AG09319 (cell line): ENCODE measurements at regions not wholly inside any gene's neighbourhood (a gene's known extent, or its start where the extent isn't known, plus 50 kb on each side); places are given as distances from the start of the nearest gene placed in this dataset.

ENCODE experiments used
- DNase-seq: peaks from one replicate; pipeline ENCODE4 v3.0.0-alpha.2; 2010; ENCODE audit warnings: low read depth; ENCODE audit errors: extremely low read depth
- TF ChIP-seq, protein P1 (sequence below): IDR thresholded peaks from 2 replicates; pipeline ENCODE4 v1.5.1; 2011; ENCODE audit warnings: low read depth, mild to moderate bottlenecking, inconsistent platforms, low read length, moderate library complexity

DNA sequence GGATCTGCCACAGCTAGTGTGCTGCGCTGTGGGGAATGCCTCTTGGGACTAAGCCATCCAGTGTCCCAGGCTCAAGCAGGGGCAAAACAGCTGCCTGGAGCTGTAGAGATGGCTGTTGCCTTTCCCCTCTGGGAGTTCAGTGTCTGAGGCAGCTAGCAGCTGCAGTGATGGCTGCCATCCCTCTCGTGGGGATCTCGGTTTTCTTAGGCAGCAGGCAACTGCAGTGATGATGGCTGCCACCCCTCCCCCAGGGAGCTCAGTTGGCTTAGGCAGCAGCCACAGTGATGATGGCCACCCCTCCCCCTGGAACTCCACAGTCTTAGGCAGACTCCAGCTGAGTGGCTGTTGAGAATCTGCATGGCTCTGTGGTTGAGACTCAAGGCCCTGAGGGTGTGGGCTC is 1389.2 kb upstream of the NUDT12 start:
- TF ChIP-seq, protein P1, sequence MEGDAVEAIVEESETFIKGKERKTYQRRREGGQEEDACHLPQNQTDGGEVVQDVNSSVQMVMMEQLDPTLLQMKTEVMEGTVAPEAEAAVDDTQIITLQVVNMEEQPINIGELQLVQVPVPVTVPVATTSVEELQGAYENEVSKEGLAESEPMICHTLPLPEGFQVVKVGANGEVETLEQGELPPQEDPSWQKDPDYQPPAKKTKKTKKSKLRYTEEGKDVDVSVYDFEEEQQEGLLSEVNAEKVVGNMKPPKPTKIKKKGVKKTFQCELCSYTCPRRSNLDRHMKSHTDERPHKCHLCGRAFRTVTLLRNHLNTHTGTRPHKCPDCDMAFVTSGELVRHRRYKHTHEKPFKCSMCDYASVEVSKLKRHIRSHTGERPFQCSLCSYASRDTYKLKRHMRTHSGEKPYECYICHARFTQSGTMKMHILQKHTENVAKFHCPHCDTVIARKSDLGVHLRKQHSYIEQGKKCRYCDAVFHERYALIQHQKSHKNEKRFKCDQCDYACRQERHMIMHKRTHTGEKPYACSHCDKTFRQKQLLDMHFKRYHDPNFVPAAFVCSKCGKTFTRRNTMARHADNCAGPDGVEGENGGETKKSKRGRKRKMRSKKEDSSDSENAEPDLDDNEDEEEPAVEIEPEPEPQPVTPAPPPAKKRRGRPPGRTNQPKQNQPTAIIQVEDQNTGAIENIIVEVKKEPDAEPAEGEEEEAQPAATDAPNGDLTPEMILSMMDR: no peak

DNA sequence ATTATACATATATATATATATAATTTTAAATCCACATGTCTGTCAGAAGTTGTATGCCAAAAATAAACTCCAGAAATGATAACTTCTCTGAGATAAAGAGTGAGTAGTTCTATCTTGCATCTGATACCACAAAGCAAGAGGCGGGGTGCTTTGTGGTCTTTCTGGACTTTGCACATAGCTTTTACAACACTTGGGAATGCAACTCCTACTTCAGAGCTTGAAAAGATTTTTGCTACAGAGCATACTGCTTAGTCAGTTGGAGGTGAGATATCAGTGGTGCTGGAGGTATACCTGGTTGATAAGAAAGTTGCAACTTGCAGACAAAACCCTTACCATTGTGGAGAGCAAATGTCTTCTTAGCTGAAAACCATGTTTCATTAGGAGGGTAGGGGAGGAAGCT is 1384.5 kb upstream of the NUDT12 start:
- TF ChIP-seq, protein P1: no peak
- no peak for DNase-seq

More for the DNA sequence above, 1389.2 kb upstream of the NUDT12 start:
- no peak for DNase-seq

DNA sequence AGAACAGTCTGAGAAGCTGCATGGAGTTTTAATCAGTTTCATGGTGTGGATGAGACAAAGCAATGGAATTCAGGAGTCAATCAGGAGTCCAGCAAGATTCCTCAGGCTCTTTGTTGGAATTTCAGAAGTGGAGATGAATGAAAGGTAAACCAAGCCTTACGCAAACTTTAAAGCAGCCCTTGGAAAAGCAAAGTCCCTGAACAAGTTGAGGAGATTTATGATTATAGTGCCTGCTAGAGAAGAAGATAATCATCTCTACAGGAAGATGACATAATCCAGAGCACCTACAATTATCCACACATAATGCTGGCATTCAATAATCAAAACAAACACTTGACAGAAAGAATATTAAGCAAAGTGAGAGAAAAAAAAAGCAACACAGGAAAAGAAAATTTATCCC is 1380.1 kb upstream of the NUDT12 start:
- TF ChIP-seq, protein P1: no peak
- no peak for DNase-seq

DNA sequence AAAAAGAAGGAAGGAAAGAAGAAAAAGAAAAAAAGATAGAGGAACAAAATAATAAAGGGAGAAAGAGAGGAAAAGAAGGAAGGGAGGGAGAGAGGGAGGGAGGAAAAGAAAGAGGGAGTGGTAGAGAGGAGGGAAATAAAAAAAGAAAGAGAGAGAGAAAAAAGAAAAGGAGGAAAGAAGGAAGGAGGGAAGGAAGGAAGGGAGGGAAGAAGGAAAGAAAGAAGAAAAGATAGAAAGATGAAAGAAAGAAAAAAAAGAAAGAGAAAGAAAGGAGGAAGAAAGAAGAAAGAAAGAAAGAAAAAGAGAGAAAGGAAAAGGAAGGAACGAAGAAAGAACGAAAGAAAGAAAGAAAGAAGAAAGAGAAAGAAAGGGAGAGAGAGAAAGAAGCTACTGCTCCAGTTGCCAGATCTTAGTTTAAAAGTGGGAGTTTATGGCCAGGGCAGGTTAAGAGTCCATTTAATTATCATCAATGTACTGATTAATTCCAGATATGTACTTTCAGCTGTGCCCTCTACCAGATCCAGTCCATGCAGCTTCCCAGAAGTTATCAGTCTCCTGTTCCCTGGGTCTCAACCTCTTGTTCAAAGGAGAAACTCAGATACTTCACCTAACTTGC is 1378.5 kb upstream of the NUDT12 start:
- TF ChIP-seq, protein P1: no peak
- DNase-seq: no peak

DNA sequence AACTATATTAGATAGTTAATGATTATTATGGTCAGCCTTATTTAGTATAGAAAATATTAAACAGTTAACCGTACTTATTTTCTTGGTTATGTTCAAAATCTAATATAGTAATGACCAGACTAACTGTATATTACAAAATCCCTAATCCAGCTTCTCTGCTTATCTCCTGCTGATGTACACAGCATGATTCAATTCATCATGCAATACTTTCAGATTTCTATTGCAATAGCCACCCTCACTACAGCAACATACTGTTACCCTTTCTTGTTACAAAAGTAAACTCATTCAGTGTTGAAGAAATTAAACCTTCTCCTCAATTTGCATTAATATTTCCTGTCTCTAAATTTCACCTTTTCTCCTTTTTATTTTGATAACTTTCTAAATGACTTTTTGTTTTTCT is 1375.0 kb upstream of the NUDT12 start:
- no peak for DNase-seq
- TF ChIP-seq, protein P1: no peak

DNA sequence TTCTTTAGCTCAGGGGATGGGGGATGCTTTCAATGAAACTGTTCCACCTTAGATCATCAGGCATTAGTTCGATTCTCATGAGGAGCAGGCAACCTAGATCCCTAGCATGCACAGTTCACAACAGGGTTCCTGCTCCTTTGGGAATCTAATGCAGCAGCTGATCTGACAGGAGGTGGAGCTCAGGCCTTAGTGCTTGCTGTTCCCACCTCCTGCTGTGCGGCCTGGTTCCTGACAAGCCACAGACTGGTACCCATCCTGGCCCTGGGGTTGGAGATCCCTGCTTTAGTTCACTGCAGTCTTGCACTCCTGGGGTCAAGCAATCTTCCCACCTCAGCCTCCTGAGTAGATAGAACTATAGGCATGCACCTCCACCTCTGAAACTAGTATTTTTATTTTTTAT is 1369.8 kb upstream of the NUDT12 start:
- no peak for DNase-seq
- TF ChIP-seq, protein P1: no peak

DNA sequence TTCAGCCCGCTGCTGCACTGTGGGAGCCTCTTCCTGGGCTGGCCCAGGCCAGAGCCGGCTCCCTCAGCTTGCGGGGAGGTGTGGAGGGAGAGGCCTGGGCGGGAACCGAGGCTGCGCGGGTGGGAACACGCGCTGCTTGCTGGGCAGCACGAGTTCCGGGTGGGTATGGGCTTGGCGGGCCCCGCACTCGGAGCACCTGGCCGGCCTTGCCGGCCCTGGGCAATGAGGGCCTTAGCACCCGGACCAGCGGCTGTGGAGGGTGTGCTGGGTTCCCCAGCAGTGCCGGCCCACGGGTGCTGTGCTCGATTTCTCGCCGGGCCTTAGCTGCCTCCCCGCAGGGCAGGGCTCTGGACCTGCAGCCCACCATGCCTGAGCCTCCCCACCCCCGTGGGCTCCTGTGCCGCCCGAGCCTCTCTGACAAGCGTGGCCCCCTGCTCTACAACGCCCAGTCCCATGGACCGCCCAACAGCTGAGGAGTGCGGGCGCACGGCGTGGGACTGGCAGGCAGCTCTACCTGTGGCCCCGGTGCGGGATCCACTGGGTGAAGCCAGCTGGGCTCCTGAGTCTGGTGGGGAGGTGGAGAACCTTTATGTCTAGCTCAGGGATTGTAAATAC is 1366.4 kb upstream of the NUDT12 start:
- no peak for DNase-seq
- TF ChIP-seq, protein P1: no peak
